ENCODE measurements at regions not wholly inside any gene's neighbourhood (a gene's known extent, or its start where the extent isn't known, plus 50 kb on each side); places are given as distances from the start of the nearest gene placed in this dataset.

DNA sequence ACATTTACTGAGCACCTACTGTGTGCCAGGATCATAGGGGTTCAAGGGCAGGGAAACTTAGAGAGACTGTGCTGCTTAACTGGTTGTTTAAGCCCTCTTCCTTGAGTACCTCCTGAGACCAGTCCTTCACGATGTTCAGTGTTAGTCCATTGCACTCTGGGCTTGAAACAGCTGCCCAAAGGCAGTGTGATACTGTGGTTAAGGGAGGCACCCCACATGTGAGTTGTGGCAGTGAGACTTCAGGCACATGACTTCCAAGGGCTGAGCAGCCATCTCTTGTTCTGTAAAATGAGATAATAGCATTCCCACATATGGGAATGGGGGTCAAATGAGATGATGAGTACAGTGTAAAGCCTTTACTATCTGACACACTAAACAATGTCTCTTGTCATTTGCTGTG, 75.1 kb downstream of the LINGO1 start:
- no peak for DNase-seq

DNA sequence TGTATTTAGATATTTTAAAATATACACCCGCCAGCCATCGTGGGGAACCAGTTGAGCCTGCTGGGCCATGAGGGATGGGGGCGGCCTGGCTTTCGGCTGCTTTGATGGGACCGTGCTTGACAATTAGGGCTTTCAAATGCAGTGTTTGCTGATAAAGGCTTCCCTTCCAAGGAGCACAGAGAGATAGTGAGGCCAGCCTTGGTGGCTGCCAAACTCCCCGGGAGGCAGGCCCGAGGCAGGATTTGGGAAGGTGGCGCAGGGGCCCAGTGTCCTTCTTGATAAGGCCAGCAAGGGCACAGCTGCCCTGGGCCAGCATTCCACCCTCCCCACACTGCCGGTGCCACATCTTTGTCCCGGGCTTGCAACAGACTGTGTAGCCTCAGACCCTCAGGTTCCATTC, 75.6 kb downstream of the LINGO1 start:
- DNase-seq: no peak

DNA sequence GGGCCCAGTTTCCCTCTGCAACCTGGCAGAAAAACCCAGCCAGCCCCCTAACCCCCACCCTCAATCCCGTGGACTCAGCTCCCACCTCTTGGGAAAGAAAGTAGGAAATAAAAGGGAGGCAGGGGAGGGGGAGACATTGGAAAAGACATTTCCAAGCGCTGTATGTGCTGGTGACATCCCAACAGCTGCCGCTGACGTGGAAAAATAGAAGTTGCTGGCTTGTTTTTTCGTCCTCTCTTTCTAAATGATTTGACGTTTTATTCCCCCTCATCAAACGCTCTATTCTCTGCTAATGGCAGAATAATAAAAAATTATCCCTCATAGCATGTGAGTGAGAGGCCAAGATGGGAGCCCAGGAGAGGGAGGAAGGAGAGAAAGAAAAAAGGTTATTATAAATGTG, 76.1 kb downstream of the LINGO1 start:
- DNase-seq: no peak

DNA sequence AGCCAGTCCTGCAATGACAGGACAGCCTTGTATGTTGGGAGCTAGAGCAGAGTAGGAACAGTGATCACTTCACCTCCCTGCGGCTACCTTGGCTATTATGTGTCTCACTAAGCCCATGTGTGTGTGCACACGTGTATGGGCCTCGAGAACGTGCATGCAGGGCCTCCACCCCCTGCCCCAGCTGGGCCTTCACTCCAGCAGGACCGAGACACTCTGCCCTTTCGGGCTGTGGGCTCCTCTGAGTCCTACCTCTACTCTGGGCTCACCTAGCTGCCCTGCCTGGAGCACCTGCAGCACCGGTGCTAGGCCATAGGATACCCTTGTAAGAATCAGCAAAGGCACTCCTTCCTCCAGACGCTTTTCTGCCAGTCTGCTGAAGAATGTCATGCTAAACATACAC, 77.5 kb downstream of the LINGO1 start:
- peak in 1 of 14 donors; percentile 60 for DNase-seq

DNA sequence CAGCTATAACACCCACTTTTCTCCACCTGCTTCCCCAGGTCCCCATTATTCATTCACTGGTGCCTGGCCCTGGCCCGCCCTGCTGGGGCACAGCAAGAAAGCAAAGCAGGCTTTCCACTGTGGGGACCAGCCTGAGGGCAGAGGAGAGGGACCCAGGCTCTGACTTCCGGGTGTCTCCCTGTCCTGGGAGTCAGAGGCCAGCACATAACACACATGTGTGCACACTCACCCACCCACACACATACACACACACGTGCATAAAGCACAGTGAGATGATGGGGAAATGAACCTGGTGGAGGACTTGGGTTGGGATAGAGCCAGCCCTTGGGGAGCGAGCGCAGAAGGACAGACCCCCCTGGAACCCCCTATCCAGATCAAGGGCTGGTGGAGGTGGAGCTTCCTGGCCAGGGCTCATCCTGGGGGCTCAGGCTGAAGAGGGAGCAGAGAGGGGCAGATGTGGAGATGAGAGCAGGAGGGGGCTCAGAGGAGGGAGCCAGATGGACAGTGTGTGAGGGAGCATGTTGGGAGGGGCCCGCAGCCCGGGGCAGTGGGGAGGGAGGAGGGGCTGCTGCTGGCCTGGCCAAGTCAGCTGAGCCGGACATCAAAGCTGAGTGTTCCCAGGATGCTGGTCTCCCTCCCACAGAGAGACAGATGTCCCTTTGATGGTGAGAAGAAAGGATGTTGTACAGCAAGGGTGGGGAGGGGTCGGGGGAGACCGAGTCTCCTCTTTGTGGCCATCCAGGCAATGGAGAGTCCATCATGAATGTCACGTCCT, 78.2 kb downstream of the LINGO1 start:
- DNase-seq: peak in 13 of 14 donors; percentile 12 to 79 (median 69)

DNA sequence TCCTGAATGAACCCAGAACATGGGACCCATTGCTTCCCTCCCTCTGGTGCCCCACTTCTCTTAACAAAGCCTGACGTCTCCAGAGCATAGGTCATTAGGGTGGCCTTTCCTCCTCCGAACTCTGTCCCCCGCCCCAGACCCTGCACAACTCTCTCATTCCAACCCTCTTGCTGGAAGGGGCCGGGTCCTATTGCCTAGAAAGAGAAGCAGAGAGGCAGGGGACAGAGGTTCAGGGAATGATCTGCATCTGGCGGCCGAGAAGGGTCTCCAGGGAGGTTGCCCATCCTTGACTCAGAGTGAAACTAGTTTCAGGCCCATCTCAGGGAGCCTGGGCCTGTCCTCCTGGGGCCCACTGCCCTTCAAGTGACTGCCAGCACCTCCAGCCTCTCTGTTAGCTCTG, 79.0 kb downstream of the LINGO1 start:
- no peak for DNase-seq

DNA sequence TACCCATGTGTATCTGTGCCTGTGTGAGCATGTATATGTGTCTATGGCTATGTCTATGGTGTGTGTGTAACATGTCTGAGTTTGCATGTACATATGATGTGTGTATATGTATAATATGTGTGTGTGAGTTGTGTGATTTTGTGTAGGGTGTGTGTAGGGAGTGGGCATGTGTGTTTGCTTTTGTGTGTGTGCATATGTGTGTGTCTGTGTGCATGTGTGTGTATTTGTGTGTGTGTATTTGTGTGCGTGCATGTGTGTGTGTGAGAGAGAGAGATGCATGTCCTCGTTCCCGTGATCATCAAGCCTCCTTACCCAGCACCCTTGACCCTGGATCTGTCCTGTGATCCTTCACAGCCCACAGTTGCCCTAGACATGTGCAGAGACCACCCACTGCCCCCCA, 79.5 kb downstream of the LINGO1 start:
- DNase-seq: no peak

DNA sequence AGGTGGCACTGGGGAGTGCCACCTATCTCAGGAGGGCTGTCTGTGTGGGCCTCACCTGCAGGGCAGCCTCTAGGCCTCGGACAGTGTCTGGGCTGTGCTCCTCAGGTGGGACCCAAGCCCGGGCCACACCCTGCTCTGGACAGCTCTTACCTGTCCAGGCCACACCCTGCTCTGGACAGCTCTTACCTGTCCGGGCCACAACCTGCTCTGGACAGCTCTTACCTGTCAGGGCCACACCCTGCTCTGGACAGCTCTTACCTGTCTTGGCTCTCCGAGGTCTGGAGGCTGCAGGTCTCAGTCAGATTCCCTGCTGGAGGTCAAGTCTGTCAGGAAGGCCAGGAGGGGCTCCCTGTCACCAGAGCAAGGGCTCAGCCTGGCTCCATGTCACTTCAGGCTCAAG, 80.6 kb downstream of the LINGO1 start:
- DNase-seq: no peak

DNA sequence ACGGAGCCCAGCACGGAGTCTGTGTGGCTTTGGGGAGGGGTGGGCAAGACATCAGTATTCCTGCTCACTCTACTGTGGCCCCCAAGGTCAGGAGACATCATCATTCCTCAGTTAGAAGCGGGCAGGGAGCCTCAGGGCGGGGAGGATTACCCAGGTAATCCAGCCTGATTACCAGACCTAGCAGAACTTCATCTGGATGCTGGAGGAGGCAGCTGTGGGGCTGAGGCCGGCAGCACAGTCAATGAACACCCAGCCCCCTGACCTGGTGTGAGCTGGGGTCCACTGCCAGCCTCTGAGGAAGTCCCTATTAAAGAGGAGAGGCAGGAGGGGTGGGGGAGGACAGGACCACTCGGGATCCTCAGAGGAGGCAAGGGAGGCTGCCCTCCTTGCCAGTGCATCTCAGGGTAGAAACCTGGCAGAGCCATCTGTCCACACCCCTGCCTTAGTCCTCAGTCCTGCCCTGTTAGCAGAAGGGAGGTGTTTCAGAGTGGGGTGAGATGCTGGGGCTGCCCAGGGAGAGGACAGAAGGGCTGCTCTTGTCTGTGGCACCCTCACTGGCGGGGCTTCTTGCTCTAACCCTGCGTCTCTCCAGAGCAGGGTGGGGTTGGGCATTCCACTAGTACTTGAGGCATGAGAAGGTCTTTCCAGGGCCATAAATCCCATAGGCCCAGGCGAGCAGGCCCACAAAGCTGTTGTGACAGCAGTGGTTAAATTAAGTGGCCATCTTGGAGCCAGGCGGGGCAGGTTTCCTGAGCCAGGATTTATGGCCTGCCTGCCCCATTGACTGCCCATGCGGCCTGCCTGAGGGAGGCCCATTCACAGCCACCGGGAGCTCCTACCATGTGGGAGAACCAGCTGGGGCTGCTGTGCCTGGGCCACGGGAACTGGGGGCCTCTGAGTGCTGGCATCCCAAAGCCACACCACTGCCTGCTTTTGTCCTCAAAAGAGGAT, 82.1 kb downstream of the LINGO1 start:
- DNase-seq: peak in 1 of 14 donors; percentile 15

DNA sequence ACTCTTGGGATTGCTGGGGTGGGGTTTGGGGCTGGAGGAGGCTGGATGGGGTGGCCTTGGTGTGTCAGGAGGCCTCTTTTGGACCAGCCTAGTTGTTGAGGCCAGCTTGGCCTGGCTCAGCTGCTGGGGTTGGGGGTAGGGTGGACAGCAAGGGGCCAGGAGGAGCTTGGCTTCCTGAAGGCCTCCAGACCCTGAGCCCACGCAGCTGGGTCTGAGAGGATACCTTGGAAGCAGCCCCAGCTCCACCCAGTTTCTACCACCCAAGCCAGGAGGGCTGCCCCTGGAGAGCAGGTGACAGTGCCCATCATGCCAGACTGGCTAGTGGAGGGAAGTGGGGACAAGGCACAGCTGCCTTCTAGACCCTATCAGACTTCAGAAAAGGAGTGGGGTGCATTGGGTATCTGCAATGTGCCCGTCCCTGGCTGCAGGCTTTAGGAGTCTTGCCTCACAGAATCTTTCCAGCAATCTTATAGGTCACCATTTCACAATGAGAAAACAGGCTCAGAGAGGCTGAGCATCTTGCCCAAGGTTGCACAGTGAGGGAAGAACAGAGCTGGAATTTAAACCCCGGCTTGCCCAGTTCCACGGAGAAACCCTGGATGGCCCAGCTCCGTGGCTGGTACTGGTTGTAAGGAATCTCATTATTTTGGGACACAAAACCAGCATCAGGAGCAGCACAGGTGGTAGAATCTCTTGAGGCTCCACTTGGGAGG, 83.0 kb downstream of the LINGO1 start:
- no peak for DNase-seq

DNA sequence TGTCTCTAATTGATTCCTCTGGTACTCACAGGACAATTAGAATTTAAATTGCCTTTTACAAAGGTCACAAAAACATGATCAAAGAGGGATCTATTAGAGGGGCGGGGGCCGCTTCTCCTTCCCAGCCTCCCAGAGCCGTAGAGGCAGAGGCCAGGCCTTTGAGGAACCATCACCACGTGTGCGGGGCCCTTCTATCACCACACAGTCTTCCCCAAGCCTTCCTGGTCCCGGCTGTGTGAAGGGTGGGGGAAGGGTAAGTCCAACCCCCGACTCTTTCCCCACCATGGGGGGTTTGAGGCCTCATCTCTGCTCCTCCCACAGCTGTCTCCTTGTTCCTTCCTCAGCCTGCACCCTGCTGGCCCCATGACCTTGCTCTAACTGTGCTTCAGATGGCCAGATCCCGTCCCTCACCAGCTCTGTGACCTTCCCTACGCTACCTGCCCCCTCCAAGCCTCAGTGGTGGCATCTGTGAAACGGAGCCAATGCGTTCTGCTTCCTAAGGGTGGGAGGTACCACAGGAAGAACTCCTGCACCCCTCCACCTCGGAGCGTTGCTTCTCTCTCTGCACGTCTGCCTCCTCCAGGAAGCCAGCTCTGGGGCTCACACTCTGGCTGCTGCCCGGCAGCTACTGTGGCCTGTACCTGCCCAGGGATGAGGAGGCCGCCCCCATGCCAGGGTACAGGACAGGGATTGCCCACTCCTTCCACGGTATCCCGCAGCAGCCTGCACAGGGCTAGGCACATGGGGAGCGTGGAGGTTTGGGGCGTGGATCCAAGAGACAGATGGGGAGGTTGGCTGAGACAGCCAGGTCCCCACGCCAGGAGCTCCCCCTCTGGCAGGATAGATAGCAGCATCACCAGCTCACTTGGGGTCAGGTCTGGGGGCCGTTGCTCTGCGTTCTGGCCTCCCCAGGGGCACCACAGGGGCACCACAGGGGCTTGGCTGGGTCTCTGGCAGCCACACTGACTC, 83.8 kb downstream of the LINGO1 start:
- no peak for DNase-seq

DNA sequence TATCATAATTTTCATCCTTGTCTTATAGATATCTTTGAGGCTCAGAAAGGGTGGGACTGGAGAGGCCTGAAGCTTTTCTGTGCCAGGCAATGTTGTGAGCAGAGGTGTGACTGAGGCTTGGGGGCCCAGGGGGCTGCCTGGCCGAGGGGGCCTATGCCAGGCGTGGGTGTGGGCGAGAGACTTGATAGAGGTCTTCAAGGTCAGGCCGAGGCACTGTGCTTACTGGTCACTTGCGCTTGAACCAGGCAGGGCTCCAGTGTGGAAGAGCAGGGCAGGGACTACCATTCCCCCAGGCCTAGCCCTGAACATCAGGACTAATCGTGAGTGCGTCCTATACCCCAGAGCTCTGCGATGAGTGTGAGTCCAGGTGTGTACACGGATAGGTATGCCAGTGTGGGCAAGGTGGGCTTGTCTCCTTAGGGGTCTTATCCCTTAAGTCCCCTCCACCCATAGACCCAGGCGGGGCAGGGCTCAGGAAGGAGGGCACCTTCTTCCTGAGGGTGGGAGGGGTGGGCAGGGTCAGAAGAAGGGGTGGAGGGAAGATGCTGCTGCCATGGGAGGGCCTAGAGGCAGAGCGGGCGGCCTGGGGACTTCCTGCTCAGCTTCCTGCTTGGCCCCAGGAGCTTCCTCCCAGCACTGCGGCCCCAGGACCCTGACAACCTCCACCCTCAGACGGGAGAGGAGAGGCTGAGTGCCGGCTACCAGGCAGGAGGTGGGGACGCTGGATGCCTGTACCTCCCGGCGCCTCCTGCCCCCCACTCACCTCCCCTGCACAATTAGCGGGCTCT, 84.7 kb downstream of the LINGO1 start:
- DNase-seq: no peak

DNA sequence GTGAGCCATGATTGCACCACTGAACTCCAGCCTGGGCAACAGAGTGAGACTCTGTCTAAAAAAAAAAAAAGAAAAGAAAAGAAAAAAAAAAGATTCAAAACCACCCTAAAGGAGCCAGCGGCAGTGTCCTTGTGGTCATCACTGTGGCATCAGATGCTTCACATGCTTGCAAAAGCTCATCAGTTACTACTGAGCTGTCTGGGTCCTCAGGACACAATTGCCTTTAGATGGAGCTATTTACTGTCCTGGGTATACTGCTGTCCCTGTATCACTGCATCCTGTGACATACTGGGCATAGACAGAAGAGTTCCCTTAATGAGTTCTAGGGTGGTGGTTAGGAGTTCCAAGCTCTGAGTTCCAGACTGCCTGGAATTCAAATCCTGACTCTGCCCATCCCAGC, 85.8 kb downstream of the LINGO1 start:
- DNase-seq: no peak

DNA sequence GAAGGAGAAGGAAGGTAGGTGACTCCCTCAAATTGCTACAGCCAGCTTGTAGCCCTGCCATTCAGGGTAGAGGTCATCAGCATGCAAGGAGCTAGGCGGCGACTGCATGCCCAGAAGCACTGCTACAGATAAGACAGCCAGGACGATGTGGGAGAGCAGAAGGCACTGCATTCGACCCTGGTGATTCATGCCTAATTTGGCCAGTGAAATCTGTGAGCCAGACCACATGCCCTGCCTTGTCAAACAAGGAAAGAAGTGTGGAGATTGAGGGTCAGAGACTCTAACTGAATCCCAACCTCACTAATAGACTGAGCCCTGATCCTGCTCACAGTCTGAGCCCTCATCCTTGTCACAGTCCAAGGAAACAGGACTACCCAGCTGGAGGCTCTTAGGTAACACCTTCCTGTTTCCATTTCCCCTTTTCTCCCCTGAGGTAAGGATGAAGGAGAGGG, 86.6 kb downstream of the LINGO1 start:
- DNase-seq: no peak

DNA sequence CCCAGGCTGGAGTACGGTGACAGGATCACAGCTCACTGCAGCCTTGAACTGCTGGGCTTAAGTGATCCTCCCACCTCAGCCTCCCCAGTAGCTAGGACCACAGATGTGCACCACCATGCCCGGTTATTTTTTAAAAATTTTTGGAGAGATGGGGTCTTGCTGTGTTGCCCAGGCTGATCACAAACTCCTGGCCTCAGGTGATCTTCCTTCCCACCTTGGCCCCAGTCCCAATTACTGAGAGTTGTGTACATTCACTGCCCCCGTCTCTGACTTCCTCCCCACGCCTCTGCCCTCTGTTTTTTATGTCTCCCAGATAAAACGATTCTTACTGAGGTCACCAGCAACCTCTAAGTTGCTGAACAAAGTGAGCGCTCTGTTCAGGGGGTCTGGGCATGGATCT, 87.7 kb downstream of the LINGO1 start:
- no peak for DNase-seq

DNA sequence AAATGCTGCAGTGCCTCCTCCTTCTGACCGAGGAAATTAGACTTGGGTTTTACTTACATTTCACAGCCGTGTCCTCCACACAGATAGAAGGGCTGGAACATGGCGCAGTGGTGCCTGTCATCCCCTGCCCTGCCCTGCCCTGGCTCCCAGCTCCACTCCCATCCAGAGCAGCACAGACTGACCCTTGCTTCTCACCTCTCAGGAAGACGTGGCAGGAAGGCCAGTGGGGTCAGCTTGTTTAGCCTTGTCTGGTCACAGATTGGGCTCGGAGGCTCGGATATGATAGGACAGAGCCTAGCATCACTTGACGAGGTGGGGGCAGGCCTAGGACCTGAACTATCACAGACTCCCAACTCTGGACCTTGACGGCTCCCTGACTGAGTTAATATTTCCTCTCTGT, 88.5 kb downstream of the LINGO1 start:
- no peak for DNase-seq

DNA sequence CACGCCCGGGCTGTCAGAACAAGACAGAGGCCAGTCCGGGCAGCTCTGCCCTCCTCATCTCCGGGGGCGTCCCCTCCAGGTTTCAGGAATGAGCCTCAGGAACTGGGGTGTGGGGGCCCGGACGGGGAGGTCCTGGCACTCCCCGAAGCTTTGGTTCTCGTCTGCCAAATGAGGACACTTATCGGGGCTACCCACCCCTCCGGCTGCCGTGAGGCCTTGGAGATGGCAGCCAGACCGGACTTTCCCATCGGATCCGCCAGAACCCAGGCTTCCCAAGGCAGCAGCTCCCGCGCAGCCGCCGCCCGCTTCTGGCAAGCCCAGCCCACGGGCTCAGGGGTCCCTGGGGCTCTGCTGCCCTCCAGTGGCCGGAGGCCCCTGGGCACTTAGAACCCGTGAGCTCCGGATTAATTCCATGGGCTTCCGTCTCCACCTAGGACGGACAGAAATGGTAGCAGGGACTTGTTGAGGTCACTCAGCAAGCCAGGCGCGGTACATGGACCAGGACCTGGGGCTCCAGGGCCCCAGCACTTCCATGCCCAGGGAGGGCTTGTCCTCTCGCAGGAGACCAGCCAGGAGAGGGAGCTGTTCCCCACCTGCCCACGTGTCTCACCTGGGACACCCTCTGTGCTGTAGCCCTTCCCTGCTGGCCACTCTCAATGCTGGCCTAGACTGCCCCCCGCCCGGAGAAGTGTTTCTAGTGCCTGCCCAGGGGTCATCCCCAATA, 89.4 kb downstream of the LINGO1 start:
- DNase-seq: peak in 13 of 14 donors; percentile 36 to 88 (median 71)

DNA sequence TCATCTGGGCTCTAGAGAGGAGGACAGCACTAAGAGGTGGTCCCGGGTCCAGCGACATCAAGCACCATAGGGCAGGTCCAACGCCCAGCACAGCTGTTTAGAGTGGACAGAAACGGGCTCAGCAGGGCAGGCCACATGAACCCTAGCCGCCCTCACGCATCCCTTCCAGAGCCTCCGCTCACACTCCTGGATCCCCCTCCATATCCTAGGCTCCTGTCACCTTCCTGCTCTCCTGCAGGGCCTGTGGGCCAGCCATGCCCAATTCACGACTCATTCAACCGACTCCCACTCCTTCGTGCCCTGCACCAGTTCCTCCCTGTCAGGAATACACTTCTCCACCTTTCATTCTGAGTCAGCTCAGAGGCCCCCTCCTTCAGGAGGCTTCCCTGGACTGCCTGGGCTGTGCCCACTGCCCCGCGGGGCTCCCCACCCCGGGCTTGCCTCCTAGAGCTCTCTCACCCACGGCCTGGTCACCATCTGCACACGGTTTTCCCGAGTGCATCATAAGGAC, 90.2 kb downstream of the LINGO1 start:
- DNase-seq: peak in 3 of 14 donors; percentile 40 to 58 (median 46)

DNA sequence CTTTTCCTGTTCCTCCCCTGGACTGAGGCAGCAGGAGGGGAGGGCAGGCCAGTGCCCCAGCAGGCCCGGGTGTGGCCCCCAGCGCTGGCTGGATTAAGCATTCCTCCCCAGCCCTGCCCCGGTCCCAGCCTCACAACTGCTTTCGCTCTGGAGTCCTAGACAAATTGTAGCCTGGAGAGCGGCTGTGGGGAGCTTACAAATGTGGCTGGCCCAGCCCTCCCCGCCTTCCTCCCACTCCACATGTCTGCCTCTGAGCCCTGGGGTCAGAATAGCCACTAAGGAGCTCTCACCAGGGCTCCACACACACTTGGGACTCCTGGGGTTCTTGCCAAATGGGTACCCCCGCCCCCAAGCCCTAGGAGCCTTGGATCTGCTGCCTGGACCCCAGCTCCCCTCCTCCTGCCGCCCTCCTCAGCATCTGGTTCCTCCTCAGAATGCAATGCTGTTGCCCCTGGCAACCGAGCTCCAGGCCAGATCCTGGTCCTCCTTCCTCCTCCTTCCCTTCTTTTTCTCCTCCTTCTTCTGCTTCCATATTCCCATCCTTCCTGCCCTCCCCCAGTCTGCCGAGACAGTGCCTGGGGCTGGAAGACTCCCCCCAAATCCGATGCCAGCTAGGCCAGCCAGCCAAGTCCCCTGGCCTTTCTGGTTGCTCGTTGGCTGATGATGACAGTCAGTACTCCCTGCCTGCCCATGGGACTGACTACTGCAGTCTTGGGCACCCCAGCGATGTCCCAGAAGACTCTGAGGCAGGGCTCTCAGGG, 91.1 kb downstream of the LINGO1 start:
- peak in 11 of 14 donors; percentile 41 to 76 (median 63) for DNase-seq
